Fibroblast of lung (primary cell): ENCODE measurements at regions not wholly inside any gene's neighbourhood (a gene's known extent, or its start where the extent isn't known, plus 50 kb on each side); places are given as distances from the start of the nearest gene placed in this dataset.

Experiments used
- DNase-seq, 2 donors: peaks; one replicate each; pipeline versions ENCODE4 v3.0.0 to v3.0.0-alpha.2; 2010; ENCODE audit warnings: low read depth in 2 of 2
- H2AFZ ChIP-seq: 2 replicates; pipeline ENCODE4 v1.5.1; 2012; ENCODE audit warnings: low read length, control low read depth, inconsistent platforms
- H3K27ac ChIP-seq: 2 replicates; pipeline ENCODE4 v1.5.1; 2011; ENCODE audit warnings: low read length, control low read depth; ENCODE audit not compliant: insufficient read depth
- H3K27me3 ChIP-seq: 2 replicates; pipeline ENCODE4 v1.5.1; 2011; ENCODE audit warnings: mild to moderate bottlenecking, low read length; ENCODE audit not compliant: control insufficient read depth, insufficient read depth
- H3K36me3 ChIP-seq: 2 replicates; pipeline ENCODE4 v1.5.1; 2011; ENCODE audit warnings: low read length; ENCODE audit not compliant: control insufficient read depth, insufficient read depth
- H3K4me1 ChIP-seq: 2 replicates; pipeline ENCODE4 v1.5.1; 2011; ENCODE audit warnings: low read length; ENCODE audit not compliant: control insufficient read depth, insufficient read depth; ENCODE audit errors: extremely low read depth
- H3K4me2 ChIP-seq: 2 replicates; pipeline ENCODE4 v1.5.1; 2011; ENCODE audit warnings: low read length, control low read depth; ENCODE audit not compliant: insufficient read depth; ENCODE audit errors: extremely low read depth
- H3K4me3 ChIP-seq, 4 experiments: fragments of 200-600 bp in 1 of 4; sonication (generic) in 1 of 4; replicated peaks in 1 of 4; 2 replicates each; pipeline ENCODE4 v1.5.1; 2011 to 2016; ENCODE audit warnings: low read length in 4 of 4, low read depth in 3 of 4, mild to moderate bottlenecking in 3 of 4, control low read depth in 2 of 4, inconsistent platforms in 1 of 4, mixed read lengths in 1 of 4; ENCODE audit not compliant: insufficient read depth in 1 of 4; ENCODE audit errors: control extremely low read depth in 1 of 4
- H3K79me2 ChIP-seq: 2 replicates; pipeline ENCODE4 v1.5.1; 2012; ENCODE audit warnings: mild to moderate bottlenecking, low read length, inconsistent platforms; ENCODE audit not compliant: control insufficient read depth, insufficient read depth
- H3K9ac ChIP-seq: 2 replicates; pipeline ENCODE4 v1.5.1; 2011; ENCODE audit warnings: mild to moderate bottlenecking, low read length, control low read depth; ENCODE audit not compliant: insufficient read depth
- H3K9me3 ChIP-seq: 2 replicates; pipeline ENCODE4 v1.5.1; 2012; ENCODE audit warnings: low read depth, low read length; ENCODE audit not compliant: control insufficient read depth, insufficient read depth
- H4K20me1 ChIP-seq: 2 replicates; pipeline ENCODE4 v1.5.1; 2011; ENCODE audit warnings: low read length; ENCODE audit not compliant: control insufficient read depth, insufficient read depth; ENCODE audit errors: extremely low read depth
- CTCF ChIP-seq, 2 donors: IDR thresholded peaks in 1 of 2; conservative IDR thresholded peaks in 1 of 2; 1 replicate in 1 of 2; 2 replicates in 1 of 2; pipeline ENCODE4 v1.5.1; 2011 to 2012; ENCODE audit warnings: low read length in 2 of 2, control low read depth in 1 of 2, inconsistent platforms in 1 of 2, low read depth in 1 of 2, mild to moderate bottlenecking in 1 of 2
- EZH2 ChIP-seq: IDR thresholded peaks from 2 replicates; pipeline ENCODE4 v1.5.1; 2012; ENCODE audit warnings: low read length, control low read depth, mild to moderate bottlenecking; ENCODE audit errors: missing control alignments

GRCh38 chr5:167254132-167254531 is 1037.3 kb upstream of the WWC1 start:
- Histone ChIP-seq H2AFZ (no peak overlapping the region), H4K20me1 (no peaks in the 10 kb centered on the region), H3K27me3 (no peaks in the 10 kb centered on the region), H3K9me3 (no peaks in the 10 kb centered on the region), H3K36me3 (no peaks in the 10 kb centered on the region), H3K27ac (no peak overlapping the region), H3K4me3 (no peak overlapping the region), H3K4me2 (no peak overlapping the region), H3K9ac (no peak overlapping the region), H3K4me1 (no peaks in the 10 kb centered on the region), H3K79me2 (no peaks in the 10 kb centered on the region)
- TF ChIP-seq EZH2: no peak
- no peak for TF ChIP-seq CTCF (conservative IDR thresholded peaks at IDR 0.05 in 1 of 2, IDR thresholded peaks at IDR 0.05 in 1 of 2; ENCODE audit: low read depth in 1 of 2, low read length in 2 of 2)
- no peak for DNase-seq

GRCh38 chr5:167255926-167256325 is 1035.5 kb upstream of the WWC1 start:
- Histone ChIP-seq H3K9ac (no peak overlapping the region), H3K4me3 (no peak overlapping the region), H3K4me2 (no peak overlapping the region), H3K79me2 (no peaks in the 10 kb centered on the region), H3K27ac (no peak overlapping the region), H4K20me1 (no peaks in the 10 kb centered on the region), H3K4me1 (no peaks in the 10 kb centered on the region), H3K27me3 (no peaks in the 10 kb centered on the region), H3K9me3 (no peaks in the 10 kb centered on the region), H3K36me3 (no peaks in the 10 kb centered on the region), H2AFZ (no peak overlapping the region)
- no peak for TF ChIP-seq EZH2
- TF ChIP-seq CTCF (conservative IDR thresholded peaks at IDR 0.05 in 1 of 2, IDR thresholded peaks at IDR 0.05 in 1 of 2; ENCODE audit: low read depth in 1 of 2, low read length in 2 of 2): no peak
- DNase-seq: no peak

- no peaks in the 10 kb centered on the region for H3K79me2 ChIP-seq
- no peaks in the 10 kb centered on the region for H3K27me3 ChIP-seq
- H3K4me2 ChIP-seq: no peak overlapping the region
- H4K20me1 ChIP-seq: no peaks in the 10 kb centered on the region
- no peak for TF ChIP-seq CTCF (conservative IDR thresholded peaks at IDR 0.05 in 1 of 2, IDR thresholded peaks at IDR 0.05 in 1 of 2; ENCODE audit: low read depth in 1 of 2, low read length in 2 of 2)
- H3K27ac ChIP-seq: no peak overlapping the region
- H3K9ac ChIP-seq: no peak overlapping the region
- no peak overlapping the region for H2AFZ ChIP-seq
- H3K4me3 ChIP-seq: no peak overlapping the region
- no peak for DNase-seq
- no peaks in the 10 kb centered on the region for H3K9me3 ChIP-seq
- H3K36me3 ChIP-seq: no peaks in the 10 kb centered on the region
- no peaks in the 10 kb centered on the region for H3K4me1 ChIP-seq
Observed at GRCh38 chr5:167259806-167260205, 1031.6 kb upstream of the WWC1 start.
